Lower leg skin (tissue), 4 donors: ENCODE measurements at regions not wholly inside any gene's neighbourhood (a gene's known extent, or its start where the extent isn't known, plus 50 kb on each side); places are given as distances from the start of the nearest gene placed in this dataset.
"Not testable (repeated sequence)": the region's sequence is repeated elsewhere in the genome, so short reads cannot be mapped to it uniquely, and the experiment has no call there.

ENCODE experiments used
- DNase-seq, 2 donors: peaks; one replicate each; pipeline ENCODE4 v3.0.0-alpha.2; 2019; ENCODE audit warnings: low spot score in 2 of 2
- H3K4me3 ChIP-seq: fragments of 200-600 bp; sonication (generic); 2 replicates; pipeline ENCODE4 v1.5.1; 2017; ENCODE audit warnings: mild to moderate bottlenecking, low read depth; ENCODE audit not compliant: poor library complexity, severe bottlenecking
- CTCF ChIP-seq, 3 donors: fragments of 450-650 bp; IDR thresholded peaks; one replicate each; pipeline ENCODE4 v1.5.1; 2016; ENCODE audit warnings: antibody characterized with exemption in 3 of 3, mild to moderate bottlenecking in 3 of 3, moderate library complexity in 2 of 3
- POLR2A ChIP-seq, 2 donors: fragments of 450-650 bp; IDR thresholded peaks; one replicate each; pipeline ENCODE4 v1.6.1; 2016 to 2017; ENCODE audit warnings: antibody characterized with exemption in 2 of 2, mild to moderate bottlenecking in 1 of 2, moderate library complexity in 1 of 2
- WGBS, 2 donors: methylation state at CpG; one replicate each; pipeline ENCODE4 v1.1.5; 2018; 5-methylcytosine and 5-hydroxymethylcytosine counted together
- intact Hi-C: fragments of 100-400 bp; cut with DNase I; formaldehyde crosslinking; loops from one replicate; pipeline ENCODE4 v1.15.0; 2023; ENCODE audit warnings: low total_unique reads

GRCh38 chr6:113680301-113680700 lies 176.8 kb upstream of the MARCKS start:
- TF ChIP-seq POLR2A (IDR thresholded peaks at IDR 0.05): no peak
- TF ChIP-seq CTCF (IDR thresholded peaks at IDR 0.05): no peak
- intact Hi-C loops: no loop called here
- 82 to 84% methylated on average over 2 of the region's 2 CpGs for WGBS, 2 donors
- no peak overlapping the region for H3K4me3 ChIP-seq
- DNase-seq: no peak

GRCh38 chr6:113683968-113684367 lies 173.2 kb upstream of the MARCKS start:
- 88 to 95% methylated on average over 3 of the region's 3 CpGs for WGBS, 2 donors
- no peak overlapping the region for H3K4me3 ChIP-seq
- no peak for DNase-seq
- intact Hi-C loops: no loop called here
- TF ChIP-seq POLR2A (IDR thresholded peaks at IDR 0.05): no peak
- TF ChIP-seq CTCF (IDR thresholded peaks at IDR 0.05): no peak

GRCh38 chr6:113684382-113684901 lies 172.7 kb upstream of the MARCKS start:
- H3K4me3 ChIP-seq: no peak overlapping the region
- intact Hi-C loops: no loop called here
- no peak for DNase-seq
- WGBS, 2 donors: 39 to 56% methylated on average over 2 of the region's 2 CpGs
- TF ChIP-seq CTCF (IDR thresholded peaks at IDR 0.05) (no peak), POLR2A (IDR thresholded peaks at IDR 0.05) (no peak)

- no peak overlapping the region for H3K4me3 ChIP-seq
- 91 to 94% methylated on average over 1 of the region's 1 CpG for WGBS, 2 donors
- TF ChIP-seq POLR2A (IDR thresholded peaks at IDR 0.05) (no peak), CTCF (IDR thresholded peaks at IDR 0.05) (no peak)
- intact Hi-C loops: no loop called here
- no peak for DNase-seq
Measured at GRCh38 chr6:113686049-113686448, 171.1 kb upstream of the MARCKS start.

- H3K4me3 ChIP-seq, DNase-seq, intact Hi-C loops: not testable (repeated sequence)
- 92 to 93% methylated on average over 4 of the region's 4 CpGs for WGBS, 2 donors
Measured at GRCh38 chr6:113689620-113690019, 167.5 kb upstream of the MARCKS start.

GRCh38 chr6:113690281-113691259 lies 166.6 kb upstream of the MARCKS start:
- no peak for TF ChIP-seq POLR2A (IDR thresholded peaks at IDR 0.05)
- TF ChIP-seq CTCF (IDR thresholded peaks at IDR 0.05): no peak
- no peak for DNase-seq
- intact Hi-C loops: no loop called here
- H3K4me3 ChIP-seq: no peak overlapping the region
- WGBS, 2 donors: 52 to 68% methylated on average over 5 of the region's 5 CpGs
